GM18520 (cell line): ENCODE measurements at regions not wholly inside any gene's neighbourhood (a gene's known extent, or its start where the extent isn't known, plus 50 kb on each side); places are given as distances from the start of the nearest gene placed in this dataset.

Experiments
- ATAC-seq: cut with Tn5 transposase; IDR thresholded peaks from one replicate; pipeline ENCODE4 v1.9.1; 2021; ENCODE audit not compliant: unreplicated experiment

DNA sequence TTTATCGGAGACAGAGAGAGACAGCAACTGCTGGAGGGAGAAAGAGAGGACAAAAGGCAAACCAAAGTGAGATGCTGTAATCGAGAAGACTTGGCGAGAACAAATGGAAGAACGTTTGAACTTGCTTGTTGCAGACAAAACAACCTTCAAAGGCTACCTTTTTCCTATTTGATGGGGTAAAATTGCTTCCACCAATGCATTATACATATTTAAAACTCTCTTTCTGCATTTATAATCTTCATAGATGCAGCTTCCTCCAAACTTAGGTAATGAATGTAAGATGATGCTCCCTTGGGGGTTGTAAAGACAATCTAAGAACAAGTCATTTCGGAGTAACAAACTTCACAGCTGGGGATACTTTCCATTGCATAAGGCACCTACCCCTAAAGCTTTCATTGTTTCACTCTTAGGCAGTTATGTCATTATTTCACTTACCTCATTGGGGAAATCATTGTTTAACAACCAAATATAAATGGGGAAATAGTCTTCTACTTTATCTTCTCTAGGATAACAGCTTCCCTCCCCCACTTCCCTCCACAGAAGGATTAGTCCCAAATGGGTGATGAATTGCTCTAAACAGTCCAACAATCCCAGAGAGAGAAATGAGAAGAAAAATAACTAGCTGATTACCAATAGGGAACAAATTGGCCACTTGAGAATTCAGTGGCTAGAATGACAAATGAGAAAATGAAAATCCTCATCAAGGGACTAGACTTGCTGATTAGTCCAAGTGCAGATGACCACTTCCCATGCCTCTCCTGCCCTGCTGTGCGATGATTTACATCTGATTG is 269.8 kb upstream of the ADAMTS9 start:
- no peak for ATAC-seq

DNA sequence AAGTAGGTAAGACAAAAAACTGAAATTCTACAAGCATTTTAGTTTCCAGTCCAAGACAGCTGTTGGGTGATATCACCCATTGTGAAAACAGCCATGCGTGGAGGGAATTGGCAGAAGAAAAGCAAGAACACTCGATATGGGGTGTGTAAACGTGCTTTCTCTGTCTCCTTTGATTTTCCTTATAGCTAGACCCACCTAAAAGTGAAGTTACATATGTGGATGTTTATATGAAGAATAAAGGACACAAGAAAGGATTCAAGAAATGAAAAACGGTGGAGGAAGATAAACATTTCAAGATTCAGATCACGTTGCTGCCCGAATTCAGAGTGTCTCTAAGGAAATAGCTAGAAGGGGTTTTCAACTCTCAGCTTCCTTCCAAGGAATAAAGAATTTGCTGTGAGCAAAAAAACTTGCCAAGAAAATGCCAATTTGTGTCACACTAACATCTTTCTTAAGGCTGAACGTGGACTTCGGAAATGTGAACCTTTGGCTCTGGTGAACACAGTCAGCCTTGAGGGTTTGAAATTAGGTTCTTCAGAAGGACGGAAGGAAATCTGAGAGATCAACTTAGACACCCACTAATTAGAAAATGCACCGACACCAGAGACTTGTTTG is 269.0 kb upstream of the ADAMTS9 start:
- no peak for ATAC-seq

DNA sequence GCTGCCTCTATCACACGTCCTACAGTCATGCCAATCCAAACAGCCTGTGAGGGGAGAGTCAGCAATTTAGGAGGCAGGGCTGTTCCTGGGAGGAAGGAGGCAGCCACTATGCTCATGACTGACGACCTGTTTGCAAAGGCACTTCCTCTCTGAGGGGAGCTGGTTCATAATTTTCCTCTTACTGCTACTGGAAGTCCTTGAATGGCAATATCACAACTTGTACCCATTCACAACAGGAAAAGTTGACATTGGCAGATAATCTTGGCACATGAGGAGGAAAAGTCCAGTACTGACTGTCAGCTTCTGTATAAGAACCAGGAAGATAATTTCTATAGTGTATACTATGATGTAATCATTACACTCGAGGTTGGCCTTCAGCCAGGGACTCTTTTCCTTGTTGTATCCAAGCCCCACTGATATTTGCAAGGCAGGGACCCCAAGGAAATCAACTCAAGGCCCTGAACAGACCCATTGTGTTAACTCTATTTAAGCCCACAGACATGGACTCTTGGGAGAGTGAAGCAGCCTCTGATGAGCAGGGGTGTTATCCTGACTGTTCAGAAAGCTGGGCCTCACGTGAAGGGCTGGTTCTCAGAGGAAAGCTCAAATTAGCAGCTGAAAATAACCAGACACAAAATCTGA is 267.3 kb upstream of the ADAMTS9 start:
- ATAC-seq: no peak

DNA sequence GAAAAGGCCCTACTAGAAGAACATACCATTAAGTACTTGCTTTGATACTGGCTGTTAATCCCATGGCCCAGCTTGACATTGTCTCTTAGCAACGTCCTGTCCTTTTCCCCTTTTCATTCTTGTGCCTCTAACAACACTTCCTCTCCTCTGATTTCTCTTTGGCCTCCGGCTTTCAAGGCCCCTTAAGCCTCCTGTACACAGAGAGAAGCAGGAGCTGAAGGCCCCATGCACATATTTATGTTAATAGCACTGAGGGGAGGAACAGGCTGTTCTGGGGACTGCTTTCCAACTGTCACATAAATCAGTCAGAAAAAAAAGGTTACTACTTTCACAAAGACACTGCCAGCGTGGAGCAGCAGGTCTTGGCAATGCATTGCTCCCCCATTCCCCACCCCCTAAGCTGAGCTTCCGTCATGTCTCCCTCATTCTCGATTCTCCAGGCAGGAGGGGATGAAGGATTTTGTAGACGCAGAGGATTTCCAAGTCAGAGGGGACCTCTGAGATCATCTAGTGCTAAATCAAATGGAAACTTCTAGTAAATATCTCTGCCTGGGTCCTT is 257.4 kb upstream of the ADAMTS9 start:
- no peak for ATAC-seq

DNA sequence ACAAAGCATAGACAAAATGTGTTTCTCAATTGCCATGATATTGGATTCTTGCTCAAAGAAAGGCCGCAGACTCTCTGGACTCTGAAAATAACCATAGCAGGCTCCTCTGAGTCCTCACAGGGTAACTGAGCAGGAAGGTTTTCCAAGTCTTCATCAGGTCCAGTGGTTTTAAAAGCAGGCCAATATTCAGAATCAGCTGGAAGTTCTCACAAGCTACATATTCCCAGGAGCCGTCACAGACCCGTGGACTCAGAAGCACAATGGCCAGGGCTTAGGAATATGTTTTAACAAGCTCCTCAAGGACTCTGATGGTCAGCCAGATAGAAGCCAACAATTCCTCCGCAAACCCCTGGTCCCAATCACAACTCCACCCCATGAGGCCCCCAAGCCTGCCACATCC is 256.1 kb upstream of the ADAMTS9 start:
- ATAC-seq: no peak

DNA sequence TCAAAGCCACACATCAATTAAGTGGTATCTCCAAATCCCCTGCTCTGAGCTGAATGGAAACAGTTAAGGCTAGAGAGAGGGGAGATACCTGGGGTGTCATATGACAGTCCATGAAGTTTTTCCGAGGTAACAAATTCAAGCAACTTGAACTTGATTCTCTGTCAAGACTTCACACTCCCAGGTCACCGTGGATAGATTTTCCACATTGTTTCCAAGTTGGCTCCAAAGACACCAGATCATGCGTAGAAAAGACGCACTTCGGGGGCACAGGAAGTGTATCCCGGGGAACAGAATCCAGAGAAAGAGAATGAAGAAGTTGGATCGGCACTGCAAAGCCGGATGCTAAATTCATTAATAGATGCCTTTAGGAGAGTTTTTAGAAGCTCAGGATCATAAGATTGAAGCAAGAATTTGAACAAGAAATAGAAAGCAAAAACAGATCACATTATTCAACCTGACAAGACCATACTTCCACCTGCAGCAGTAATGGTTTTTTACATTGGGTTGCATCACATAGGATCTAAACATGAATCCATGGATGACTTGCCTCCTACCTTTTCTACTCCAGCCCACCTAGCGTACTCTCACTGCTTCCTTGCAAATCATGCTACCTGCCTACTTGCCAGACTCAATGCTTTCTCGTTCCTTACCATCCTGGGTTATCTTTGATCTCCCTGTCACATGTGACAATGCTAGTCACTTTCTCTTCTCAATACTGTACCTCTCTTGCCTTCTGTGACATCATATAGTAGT is 253.0 kb upstream of the ADAMTS9 start:
- ATAC-seq: no peak

DNA sequence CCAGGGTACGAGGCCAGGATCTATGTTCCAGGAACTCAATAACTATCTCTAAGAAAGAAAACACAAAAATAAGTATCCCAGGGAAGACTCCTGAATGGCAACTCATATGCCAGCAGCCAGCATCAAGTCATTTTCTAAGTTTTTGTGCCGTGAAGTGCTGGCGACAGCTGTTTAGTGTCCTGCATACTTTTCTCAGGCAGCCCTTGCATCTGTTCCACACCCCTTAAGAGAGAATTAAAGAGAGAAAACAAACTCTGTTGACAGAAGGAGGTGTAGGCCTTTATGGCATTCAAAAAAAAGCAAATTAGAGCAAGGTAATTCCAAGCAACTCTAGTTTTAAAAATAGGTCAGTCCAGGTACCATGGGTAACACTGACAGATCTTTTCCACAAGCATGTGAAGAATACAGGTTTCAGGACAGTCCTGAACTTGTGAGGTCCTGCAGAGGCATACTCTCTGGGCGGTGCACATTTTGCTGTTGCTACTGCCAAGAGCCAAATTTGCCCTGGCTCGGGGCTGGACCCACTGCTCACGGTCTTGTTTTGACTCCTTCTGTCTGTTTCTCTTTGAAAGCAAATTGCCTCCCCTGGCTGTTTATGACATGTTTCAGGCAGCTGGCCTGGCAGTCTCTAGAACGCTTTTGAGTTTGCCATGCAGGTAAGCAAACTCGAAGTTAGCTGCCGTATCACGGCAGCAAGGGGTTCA is 252.1 kb upstream of the ADAMTS9 start:
- ATAC-seq: no peak

DNA sequence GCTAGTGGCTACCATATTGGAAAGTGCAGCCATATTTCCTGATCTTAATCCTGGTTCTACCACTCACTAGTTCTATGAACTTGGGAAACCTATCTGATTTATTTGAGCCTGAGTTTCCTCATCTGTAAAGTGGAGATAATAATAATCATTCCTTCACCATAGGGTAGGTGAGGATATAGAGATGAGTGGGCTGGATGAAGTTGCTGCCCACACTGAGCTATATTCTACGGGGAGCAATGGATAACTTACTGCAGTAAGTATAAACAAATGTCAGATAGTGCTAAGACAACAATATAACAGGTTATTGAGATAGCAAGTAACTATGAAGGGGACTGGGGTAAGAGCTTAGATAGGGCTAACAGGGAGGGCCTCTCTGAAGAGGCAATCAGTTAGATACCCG is 251.5 kb upstream of the ADAMTS9 start:
- no peak for ATAC-seq

DNA sequence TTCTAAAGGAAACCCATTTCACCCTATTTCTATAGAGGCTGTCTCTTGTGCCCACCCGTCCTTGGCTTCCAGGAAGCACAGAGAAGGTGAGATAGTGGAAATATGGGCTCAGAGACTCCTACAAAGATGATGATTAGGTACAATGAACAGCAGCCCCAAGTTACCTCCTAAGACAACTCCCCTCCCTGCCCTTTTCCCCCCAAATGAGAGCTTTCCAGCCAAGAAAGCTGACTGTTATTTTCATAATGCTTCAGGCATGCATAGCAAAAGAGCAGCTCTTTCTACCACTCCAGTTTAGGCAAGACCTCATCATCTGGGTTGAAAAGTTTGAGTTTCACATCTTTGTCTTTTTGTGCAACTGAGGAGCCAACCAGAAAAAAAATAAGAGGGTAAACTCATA is 248.8 kb upstream of the ADAMTS9 start:
- no peak for ATAC-seq

DNA sequence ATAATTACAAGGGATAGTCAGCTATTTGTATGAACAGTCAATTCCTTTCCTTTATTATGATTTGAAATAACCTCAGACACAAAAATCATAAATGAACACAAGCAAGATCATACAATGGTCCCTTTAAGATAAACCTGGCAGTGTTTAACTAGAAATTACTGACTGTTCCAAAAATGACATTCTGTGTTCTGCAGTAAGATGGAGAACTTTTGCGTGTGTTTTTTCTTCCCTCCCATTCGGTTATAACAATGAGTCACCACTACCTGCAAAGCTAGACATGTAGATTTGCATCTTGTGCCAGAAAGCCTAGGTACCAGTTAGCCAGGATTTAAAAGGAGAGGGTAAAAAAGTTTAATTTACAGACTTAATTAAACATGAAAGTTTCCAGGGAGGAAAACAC is 248.2 kb upstream of the ADAMTS9 start:
- no peak for ATAC-seq

DNA sequence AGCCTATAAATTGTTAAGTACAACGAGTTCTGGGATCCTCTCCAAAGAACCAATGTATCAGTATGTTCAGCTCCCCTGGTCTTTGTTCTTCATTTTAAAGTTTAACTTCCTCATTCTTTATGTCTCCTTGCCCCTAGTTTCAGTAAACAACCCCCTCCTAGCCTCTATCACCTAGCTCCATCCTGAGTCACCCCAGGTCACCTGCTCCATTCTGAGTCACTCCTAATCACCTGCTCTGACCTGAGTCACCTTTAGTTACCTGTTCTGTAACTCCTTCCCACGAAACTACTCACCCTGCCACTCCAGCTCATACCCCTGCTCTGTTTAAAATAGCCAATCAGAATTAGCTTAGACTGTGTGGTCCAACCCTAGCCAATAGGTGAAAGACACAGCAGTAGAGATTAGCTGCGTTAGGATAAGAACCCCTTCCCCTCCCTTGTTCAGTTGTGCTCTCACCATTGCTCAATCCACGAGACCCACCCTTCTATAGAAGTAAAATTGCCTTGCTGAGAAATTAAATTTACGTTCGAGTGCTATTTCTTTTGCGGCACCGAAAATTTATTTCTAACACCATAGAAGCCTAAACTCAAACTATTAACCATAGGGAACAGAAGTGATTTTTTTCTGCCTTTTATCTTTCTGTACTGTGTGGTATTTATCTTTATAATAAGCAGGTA is 245.0 kb upstream of the ADAMTS9 start:
- ATAC-seq: no peak

DNA sequence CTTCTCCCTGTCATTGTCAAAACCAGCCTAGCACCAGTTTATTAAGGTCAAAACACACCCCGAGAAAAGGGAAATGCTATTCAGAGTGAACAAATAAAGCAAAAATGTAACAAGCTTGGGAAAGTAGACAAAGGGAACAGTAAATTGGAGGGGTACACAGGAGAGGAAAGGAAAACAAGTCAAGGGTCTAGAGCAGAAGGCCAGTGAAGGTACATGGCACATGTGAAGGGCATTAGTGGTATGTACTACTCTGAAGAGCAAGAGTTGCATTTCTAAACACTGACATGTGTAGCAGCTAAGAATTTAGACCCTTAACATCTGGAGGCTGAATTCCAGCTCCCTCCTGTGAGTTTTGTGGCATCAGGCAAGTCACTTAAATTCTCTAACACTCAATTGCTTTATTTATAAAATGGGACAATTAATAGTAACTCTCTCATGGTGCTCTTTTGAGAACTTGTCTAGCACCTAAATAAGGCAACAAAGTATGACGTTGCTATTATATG is 244.3 kb upstream of the ADAMTS9 start:
- no peak for ATAC-seq

DNA sequence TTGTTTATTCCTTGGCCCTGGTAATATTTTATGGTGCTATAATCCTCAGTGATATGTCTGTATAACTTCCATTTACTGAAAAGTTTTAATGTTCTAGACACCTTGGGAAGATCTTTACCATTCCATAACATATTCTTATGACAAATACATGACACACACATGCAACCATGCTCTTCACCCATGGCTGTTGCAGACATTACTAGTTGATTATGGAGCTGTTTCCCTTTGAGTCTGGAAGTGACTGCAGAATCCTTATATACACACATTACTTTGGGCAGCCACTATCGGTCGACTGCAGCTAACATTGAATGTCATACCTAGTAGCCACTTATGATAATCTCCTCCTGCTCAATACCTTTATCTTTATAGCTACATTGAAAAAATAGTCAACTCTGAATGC is 243.1 kb upstream of the ADAMTS9 start:
- ATAC-seq: no peak

DNA sequence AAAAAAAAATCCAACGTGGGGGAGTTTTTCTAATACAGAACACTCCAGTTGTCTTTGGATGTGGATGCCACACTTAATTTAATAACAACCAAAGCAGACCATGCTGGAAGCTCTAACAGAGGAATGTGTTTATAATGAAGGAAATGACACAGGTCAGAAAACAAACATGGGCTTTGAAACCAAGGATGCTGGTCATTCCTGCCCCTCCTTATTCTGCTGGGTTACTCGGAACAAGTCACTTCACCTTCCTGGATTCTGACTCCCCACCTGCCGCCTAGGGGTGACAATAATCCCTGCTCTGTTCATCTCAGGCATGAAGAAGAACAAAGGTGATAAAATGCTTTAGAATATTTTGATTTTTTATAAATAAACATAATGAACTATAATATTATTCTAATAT is 240.9 kb upstream of the ADAMTS9 start:
- ATAC-seq: no peak

DNA sequence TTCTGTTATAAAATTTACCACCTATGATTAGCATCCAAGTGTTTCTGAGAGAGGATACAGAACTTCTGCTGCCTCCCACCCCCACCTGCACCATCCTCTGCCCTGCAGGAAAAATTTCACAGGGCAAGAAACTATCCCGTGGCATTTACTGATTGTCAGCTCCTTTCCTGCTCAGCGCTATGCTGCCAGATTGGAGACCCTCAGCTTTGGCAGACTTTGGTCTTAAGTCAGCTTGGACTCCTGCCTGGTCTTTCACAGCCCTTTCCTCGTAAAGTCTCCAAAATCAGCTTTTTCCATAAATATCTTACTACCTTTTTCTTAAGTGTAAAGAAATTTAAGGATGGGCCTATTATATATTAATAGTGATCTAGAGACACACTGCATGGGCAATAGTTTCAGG is 239.9 kb upstream of the ADAMTS9 start:
- no peak for ATAC-seq

DNA sequence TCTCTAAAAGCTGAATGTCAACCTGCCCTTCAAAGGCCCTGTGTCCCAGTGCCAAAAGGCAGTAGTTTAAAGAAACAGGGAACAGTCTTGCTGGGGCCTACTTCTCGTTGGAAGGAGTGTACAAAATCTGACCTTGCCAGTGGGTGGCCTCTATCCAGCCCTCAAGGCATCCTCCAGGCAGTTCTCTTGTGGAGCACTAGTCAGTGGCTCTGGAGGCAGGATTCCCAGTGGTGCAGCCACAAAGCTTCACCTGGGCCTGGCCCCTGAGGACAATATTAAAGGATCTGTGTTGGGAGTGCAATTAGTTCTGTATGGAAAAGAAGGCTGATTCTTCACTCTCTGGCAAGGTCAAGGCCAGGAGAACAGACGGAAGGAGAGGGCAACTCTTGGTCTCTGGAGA is 237.8 kb upstream of the ADAMTS9 start:
- no peak for ATAC-seq

DNA sequence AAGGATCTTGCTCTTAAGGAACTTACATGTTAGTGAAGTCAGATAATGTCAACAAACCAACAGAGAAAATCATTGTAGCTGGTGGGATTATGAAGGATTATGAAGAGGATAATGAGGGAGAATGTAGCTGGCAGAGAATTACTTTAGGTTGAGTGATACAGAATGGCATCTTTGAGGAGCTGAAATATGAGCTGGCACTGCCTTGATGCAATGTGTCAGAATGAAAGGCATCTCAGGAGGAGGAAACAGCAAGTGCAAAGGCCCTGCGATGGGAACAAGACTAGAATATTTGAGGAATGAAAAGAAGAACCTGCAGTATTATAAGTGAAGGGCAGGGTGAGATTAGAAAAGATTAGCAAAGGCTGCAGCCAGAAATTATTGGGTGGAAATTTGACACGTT is 237.2 kb upstream of the ADAMTS9 start:
- ATAC-seq: no peak

DNA sequence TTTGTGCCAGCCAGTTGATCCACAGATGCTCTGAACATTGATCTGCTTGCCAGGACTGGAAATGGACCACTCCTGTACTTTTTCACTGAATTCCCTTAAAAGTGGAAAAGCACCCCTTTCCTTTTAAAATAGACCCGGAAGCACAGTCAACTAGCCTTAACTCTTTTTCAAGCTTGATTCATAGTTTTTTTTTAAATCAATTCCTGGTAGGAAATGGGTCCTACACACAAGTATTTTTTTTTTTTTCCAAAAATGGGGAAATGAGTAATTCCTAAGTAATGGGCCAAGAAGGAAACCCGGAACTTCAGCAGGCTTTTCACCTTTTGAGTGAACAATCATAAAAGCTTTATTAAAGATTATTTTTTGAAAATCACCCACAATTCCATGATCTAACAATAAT is 234.4 kb upstream of the ADAMTS9 start:
- no peak for ATAC-seq

DNA sequence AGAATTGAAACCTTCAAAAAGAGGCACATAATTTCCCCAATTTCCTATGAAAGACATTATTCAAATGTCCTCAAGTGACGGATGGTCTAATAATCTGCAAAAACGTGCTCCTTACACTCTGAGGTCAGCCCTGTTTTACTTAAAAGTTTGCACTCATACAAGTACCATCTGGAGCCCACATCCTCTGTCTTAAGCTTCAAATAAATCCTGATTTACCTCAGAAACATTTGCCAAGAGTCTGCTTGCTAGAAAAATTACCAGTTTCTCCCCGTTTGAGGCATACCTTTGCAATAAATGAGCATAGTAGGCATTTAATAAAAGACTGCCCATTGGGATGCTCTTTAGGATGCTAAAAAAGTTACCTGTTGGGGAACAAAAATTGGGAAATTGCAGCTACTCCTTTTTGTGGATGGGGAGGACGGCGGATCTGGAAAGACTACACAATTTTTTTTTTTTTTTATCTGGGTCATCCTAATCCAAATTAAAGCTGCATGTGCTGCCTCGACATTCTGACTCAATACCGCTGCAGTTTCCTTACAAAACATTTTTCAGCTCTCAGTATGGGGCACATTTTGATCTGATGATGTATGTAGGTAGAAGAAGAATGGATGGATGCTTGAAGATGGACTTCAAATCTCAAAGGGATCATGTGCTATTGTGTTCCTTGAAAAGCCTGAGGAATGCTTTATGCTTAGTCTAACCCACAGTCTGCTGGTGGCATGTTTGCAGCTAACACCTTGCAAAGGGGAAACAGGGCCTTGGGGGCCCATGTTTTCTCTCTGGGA is 233.7 kb upstream of the ADAMTS9 start:
- no peak for ATAC-seq
